ENCODE measurements at regions not wholly inside any gene's neighbourhood (a gene's known extent, or its start where the extent isn't known, plus 50 kb on each side); places are given as distances from the start of the nearest gene placed in this dataset.

GRCh38 chr1:200263203-200263602 is 146.6 kb downstream of the ZNF281 start (continued):
- TF ChIP-seq TBX2 (CRISPR knock-in tag; IDR thresholded peaks at IDR 0.05; ENCODE audit: borderline replicate concordance) (peak; percentile 82), ZNF180 (CRISPR knock-in tag; IDR thresholded peaks at IDR 0.05; ENCODE audit: borderline replicate concordance, low read depth) (no peak), HMGXB3 (CRISPR knock-in tag; IDR thresholded peaks at IDR 0.05; ENCODE audit: borderline replicate concordance) (peak; percentile 39; the same call in 1 of the 2 replicates), ZSCAN5A (CRISPR knock-in tag; IDR thresholded peaks at IDR 0.05; ENCODE audit: borderline replicate concordance) (peak; percentile 50; the same call in 1 of the 2 replicates), TFE3 (CRISPR knock-in tag; IDR thresholded peaks at IDR 0.05) (peak; percentile 67; the same call in 1 of the 2 replicates), FIP1L1 (IDR thresholded peaks at IDR 0.05; ENCODE audit: borderline replicate concordance, insufficient read depth, low read depth, low read length) (no peak), PRDM15 (CRISPR knock-in tag; IDR thresholded peaks at IDR 0.05) (no peak), FOXO1 (CRISPR knock-in tag; IDR thresholded peaks at IDR 0.05) (peak; percentile 99), ETV6 (CRISPR knock-in tag; conservative IDR thresholded peaks at IDR 0.05) (no peak), DRAP1 (CRISPR knock-in tag; IDR thresholded peaks at IDR 0.05) (peak; percentile 38; the same call in 1 of the 2 replicates), SAP130 (CRISPR knock-in tag; IDR thresholded peaks at IDR 0.05; ENCODE audit: low read depth) (peak; percentile 67), CENPX (CRISPR knock-in tag; IDR thresholded peaks at IDR 0.05) (no peak), ATF2 (CRISPR knock-in tag; IDR thresholded peaks at IDR 0.05) (peak; percentile 43; the same call in 1 of the 2 replicates), ELF3 (CRISPR knock-in tag; IDR thresholded peaks at IDR 0.05) (peak; percentile 81), ZBTB21 (CRISPR knock-in tag; IDR thresholded peaks at IDR 0.05) (0 out of 2 replicates have a peak, but pooled peaks have one; percentile 24)

All from HepG2 (cell line).